AG04450 (cell line): ENCODE measurements at regions not wholly inside any gene's neighbourhood (a gene's known extent, or its start where the extent isn't known, plus 50 kb on each side); places are given as distances from the start of the nearest gene placed in this dataset.

Experiments used
- CTCF ChIA-PET: fragments of 300-600, 350-600 bp; formaldehyde crosslinking; extraction: SDS; loops from one replicate; lab custom pipeline; 2022; ENCODE audit warnings: antibody characterized with exemption, inconsistent platforms; lab: Charles Lee
- POLR2A ChIA-PET: fragments of 350-600 bp; formaldehyde crosslinking; extraction: SDS; loops from one replicate; lab custom pipeline; 2021; ENCODE audit warnings: antibody characterized with exemption, inconsistent platforms; lab: Yijun Ruan, JAX
- DNase-seq: peaks from one replicate; pipeline ENCODE4 v3.0.0-alpha.2; 2011; ENCODE audit warnings: low read depth, low spot score
- H3K27ac ChIP-seq: one replicate; pipeline ENCODE4 v1.5.1; 2012; ENCODE audit warnings: low read depth, low read length, control low read depth
- H3K27me3 ChIP-seq: one replicate; pipeline ENCODE4 v1.6.0; 2012; ENCODE audit warnings: low read length; ENCODE audit not compliant: control insufficient read depth, insufficient read depth
- H3K4me3 ChIP-seq: 2 replicates; pipeline ENCODE4 v1.5.1; 2011; ENCODE audit warnings: mild to moderate bottlenecking, low read depth, low read length, control low read depth
- H3K9me3 ChIP-seq: 2 replicates; pipeline ENCODE4 v1.5.1; 2012; ENCODE audit warnings: low read length; ENCODE audit not compliant: control insufficient read depth, insufficient read depth
- TF ChIP-seq, protein P1 (sequence below): IDR thresholded peaks from 2 replicates; pipeline ENCODE4 v1.5.1; 2011; ENCODE audit warnings: low read depth, low read length, control low read depth, inconsistent platforms

DNA sequence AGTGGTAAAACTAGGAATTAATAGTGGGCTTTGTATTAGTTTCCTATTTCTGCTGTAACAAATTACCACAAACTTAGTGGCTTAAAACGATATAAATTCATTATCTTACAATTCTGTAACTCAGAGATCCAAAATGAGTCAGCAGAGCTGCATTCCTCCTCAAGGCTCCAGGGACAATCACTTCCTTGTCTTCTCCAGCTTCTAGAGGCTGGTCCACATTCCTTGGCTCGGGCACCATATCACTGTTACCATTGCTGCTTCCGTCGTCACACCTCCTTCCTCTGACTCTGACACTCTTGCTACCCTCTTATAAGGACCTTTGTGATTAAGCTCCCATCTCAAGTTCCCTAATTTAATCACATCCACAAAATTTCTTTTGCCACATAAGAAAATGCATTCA lies 567.8 kb upstream of the KLHL29 start:
- DNase-seq = no peak
- no peaks in the 10 kb centered on the region for H3K27me3 ChIP-seq
- H3K9me3 ChIP-seq = peaks cover 21% of the 10 kb centered on the region
- ChIA-PET POLR2A (no interaction called here), CTCF (no interaction called here)
- H3K4me3 ChIP-seq = no peak overlapping the region
- TF ChIP-seq, protein P1, sequence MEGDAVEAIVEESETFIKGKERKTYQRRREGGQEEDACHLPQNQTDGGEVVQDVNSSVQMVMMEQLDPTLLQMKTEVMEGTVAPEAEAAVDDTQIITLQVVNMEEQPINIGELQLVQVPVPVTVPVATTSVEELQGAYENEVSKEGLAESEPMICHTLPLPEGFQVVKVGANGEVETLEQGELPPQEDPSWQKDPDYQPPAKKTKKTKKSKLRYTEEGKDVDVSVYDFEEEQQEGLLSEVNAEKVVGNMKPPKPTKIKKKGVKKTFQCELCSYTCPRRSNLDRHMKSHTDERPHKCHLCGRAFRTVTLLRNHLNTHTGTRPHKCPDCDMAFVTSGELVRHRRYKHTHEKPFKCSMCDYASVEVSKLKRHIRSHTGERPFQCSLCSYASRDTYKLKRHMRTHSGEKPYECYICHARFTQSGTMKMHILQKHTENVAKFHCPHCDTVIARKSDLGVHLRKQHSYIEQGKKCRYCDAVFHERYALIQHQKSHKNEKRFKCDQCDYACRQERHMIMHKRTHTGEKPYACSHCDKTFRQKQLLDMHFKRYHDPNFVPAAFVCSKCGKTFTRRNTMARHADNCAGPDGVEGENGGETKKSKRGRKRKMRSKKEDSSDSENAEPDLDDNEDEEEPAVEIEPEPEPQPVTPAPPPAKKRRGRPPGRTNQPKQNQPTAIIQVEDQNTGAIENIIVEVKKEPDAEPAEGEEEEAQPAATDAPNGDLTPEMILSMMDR = no peak
- H3K27ac ChIP-seq = no peak overlapping the region

DNA sequence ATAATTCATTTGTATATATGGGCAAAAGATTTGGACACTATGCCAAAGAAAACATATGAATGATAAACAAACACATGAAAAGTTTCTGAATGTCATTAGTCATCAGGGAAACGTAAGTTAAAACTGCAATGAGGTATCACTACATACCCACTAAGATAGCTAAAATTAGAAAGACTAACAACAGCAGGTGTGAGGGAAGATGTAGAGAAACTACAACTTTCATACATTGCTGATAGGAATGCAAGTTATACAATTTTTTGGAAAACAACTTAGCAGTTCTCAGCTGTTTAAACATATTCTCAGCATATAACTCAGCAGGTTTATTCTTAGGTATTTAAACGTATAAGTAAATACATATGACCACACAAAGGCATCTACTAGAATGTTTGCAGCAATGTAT lies 563.5 kb upstream of the KLHL29 start:
- no peak overlapping the region for H3K27ac ChIP-seq
- no peaks in the 10 kb centered on the region for H3K27me3 ChIP-seq
- TF ChIP-seq, protein P1 = no peak
- peaks cover 12% of the 10 kb centered on the region; the same call in 1 of the 2 replicates for H3K9me3 ChIP-seq
- ChIA-PET POLR2A (no interaction called here), CTCF (no interaction called here)
- DNase-seq = no peak
- no peak overlapping the region for H3K4me3 ChIP-seq

DNA sequence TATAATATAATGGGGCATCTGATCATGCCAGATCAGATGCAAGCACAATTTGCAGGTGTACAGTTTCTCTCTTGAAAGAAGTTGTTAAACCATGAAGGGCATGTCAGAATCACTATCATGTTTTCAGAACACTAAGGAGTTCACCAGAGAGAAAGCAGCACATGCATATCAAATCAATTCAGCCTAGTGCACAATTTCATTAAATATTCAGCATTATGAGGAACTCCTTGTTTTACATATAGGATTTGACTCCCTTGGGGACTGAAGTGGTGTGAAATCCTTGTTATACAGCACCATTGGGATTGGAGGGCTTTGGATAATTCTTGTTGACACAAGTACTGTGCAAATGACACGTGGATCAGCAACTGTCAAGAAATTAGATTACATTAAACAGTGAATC lies 562.1 kb upstream of the KLHL29 start:
- no peak overlapping the region for H3K27ac ChIP-seq
- ChIA-PET CTCF (no interaction called here), POLR2A (no interaction called here)
- no peak overlapping the region for H3K4me3 ChIP-seq
- DNase-seq = no peak
- H3K9me3 ChIP-seq = peaks cover 17% of the 10 kb centered on the region; the same call in 1 of the 2 replicates
- TF ChIP-seq, protein P1 = no peak
- H3K27me3 ChIP-seq = no peaks in the 10 kb centered on the region

DNA sequence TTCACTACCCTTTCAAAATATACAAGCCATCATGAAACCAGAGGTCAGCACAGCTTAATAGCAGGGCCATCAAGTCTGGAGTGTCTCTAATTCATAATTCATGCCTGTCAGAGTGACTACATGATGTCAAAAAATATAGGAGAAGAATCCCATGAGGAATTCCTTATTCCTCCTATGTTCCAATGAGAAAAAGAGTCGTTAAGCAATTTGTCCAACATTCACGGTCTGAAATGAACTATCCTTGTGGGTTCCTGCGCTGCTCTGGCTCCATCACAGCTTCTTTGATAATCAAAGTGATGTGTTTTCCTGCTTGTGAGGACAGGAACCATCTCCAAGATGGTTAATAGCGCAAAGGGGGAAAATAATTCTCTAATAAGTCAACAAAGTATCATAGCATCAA lies 560.4 kb upstream of the KLHL29 start:
- ChIA-PET CTCF (no interaction called here), POLR2A (no interaction called here)
- DNase-seq = no peak
- Histone ChIP-seq H3K9me3 (peaks cover 20% of the 10 kb centered on the region), H3K27me3 (no peaks in the 10 kb centered on the region), H3K27ac (no peak overlapping the region), H3K4me3 (no peak overlapping the region)
- TF ChIP-seq, protein P1 = no peak

DNA sequence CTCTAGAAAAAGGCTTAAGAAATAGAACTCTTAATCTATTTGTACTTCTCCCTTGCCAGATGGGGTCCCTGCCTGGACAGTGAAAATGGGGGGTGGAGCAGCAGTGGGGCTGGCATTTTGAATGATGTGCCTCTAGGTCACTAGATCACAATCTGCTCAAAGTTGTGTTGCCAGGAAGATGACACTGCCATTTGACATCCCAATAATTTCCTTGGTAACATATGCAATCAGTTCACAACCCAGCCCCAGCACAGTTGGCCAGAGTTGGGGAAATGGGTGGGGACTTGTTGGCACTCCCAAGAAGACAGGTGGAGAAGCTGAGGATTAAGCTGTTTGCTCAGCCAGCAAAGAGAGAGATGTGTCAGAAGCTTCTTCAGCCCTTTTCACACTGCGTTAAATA lies 558.3 kb upstream of the KLHL29 start:
- POLR2A ChIA-PET = no interaction called here

More for the DNA sequence above, 558.3 kb upstream of the KLHL29 start:
- CTCF ChIA-PET = no interaction called here
- TF ChIP-seq, protein P1 = no peak
- DNase-seq = no peak
- H3K4me3 ChIP-seq = no peak overlapping the region
- H3K27me3 ChIP-seq = no peaks in the 10 kb centered on the region
- peaks cover 14% of the 10 kb centered on the region for H3K9me3 ChIP-seq
- H3K27ac ChIP-seq = no peak overlapping the region
